ENCODE measurements at regions not wholly inside any gene's neighbourhood (a gene's known extent, or its start where the extent isn't known, plus 50 kb on each side); places are given as distances from the start of the nearest gene placed in this dataset.

GRCh38 chr10:8702181-8702580 lies 647.7 kb downstream of the GATA3 start:
- BruUV-seq (replicated peaks), result no TSS peak
- Histone ChIP-seq H2BK120ac (ENCODE audit: low read depth, low read length) (no peak overlapping the region), H3K56ac (ENCODE audit: extremely low read depth, insufficient read depth, low read length) (no peak overlapping the region), H3K18ac (ENCODE audit: low read depth, low read length) (no peak overlapping the region), H3K4me1 (ENCODE audit: control insufficient read depth, insufficient read depth, low read length) (no peaks in the 10 kb centered on the region), H3K79me1 (ENCODE audit: low read depth in 1 of 2, low read length in 2 of 2) (no peaks in the 10 kb centered on the region), H2AK9ac (replicated peaks; ENCODE audit: low read depth, low read length, poor library complexity) (no peak overlapping the region), H3K9me3 (ENCODE audit: control insufficient read depth, insufficient read depth, low read length) (peaks cover 6% of the 10 kb centered on the region), H2BK5ac (ENCODE audit: low read depth, low read length, poor library complexity, severe bottlenecking) (no peak overlapping the region), H3K14ac (replicated peaks; ENCODE audit: low read depth, low read length) (no peak overlapping the region), H2BK15ac (ENCODE audit: low read depth, low read length) (no peak overlapping the region), H3K4ac (ENCODE audit: low read depth, low read length) (no peak overlapping the region), H3K9me1 (ENCODE audit: insufficient read depth, low read length) (no peaks in the 10 kb centered on the region), H3K27ac (ENCODE audit: insufficient read depth, low read length) (no peak overlapping the region), H3K9ac (ENCODE audit: low read depth, low read length) (no peak overlapping the region), H3K4me2 (ENCODE audit: low read depth, low read length) (no peak overlapping the region), H3K36me3 (ENCODE audit: control insufficient read depth, insufficient read depth, low read length) (no peaks in the 10 kb centered on the region), H3K23ac (ENCODE audit: low read depth, low read length) (no peak overlapping the region), H4K91ac (ENCODE audit: insufficient read depth, low read depth, low read length) (no peak overlapping the region), H4K20me1 (ENCODE audit: insufficient read depth, low read length) (no peaks in the 10 kb centered on the region), H4K5ac (ENCODE audit: low read depth, low read length) (no peak overlapping the region), H2BK20ac (ENCODE audit: low read depth, low read length) (no peak overlapping the region), H2AK5ac (ENCODE audit: low read depth, low read length) (no peak overlapping the region), H2AFZ (replicated peaks; ENCODE audit: low read length, poor library complexity) (no peak overlapping the region), H3K4me3 (ENCODE audit: insufficient read depth, low read depth, low read length) (no peak overlapping the region), H3K27me3 (ENCODE audit: control insufficient read depth, insufficient read depth, low read length) (no peaks in the 10 kb centered on the region), H4K8ac (ENCODE audit: low read depth in 2 of 2, low read length in 2 of 2) (no peak overlapping the region)
- CTCF ChIA-PET, result no interaction called here
- POLR2A ChIA-PET (ENCODE audit: unreplicated experiment), result no interaction called here
- WGBS, 2 experiments (ENCODE audit: extremely low coverage in 2 of 2, insufficient read length in 1 of 2), result no CpG with 5 or more reads among the region's 4 CpGs
- intact Hi-C loops (cut with micrococcal nuclease) (no loop called here), dilution Hi-C loops (cut with HindIII; ENCODE audit: low sequenced_read_pairs, unreplicated experiment) (no loop called here), in situ Hi-C loops (cut with MboI; ENCODE audit: low sequenced_read_pairs) (no loop called here)
- ATAC-seq (ENCODE audit: low read depth) (no peak), DNase-seq (no peak)
- TF ChIP-seq SMC3 (IDR thresholded peaks at IDR 0.05; ENCODE audit: low read depth, low read length), result no peak
- TF ChIP-seq CEBPB (IDR thresholded peaks at IDR 0.05; ENCODE audit: low read depth, low read length), result no peak
- no peak for TF ChIP-seq BHLHE40 (IDR thresholded peaks at IDR 0.05; ENCODE audit: low read depth, low read length)
- TF ChIP-seq MXI1 (IDR thresholded peaks at IDR 0.05; ENCODE audit: borderline replicate concordance, low read depth, low read length), result no peak
- TF ChIP-seq NFE2L2 (IDR thresholded peaks at IDR 0.05; ENCODE audit: low read depth, low read length), result no peak
- TF ChIP-seq RAD21 (IDR thresholded peaks at IDR 0.05; ENCODE audit: low read length), result no peak
- no peak for TF ChIP-seq FOS (IDR thresholded peaks at IDR 0.05; ENCODE audit: low read depth, low read length)
- no peak for TF ChIP-seq CTCF (conservative IDR thresholded peaks at IDR 0.05; ENCODE audit: low read depth, low read length)
- TF ChIP-seq, protein P1, sequence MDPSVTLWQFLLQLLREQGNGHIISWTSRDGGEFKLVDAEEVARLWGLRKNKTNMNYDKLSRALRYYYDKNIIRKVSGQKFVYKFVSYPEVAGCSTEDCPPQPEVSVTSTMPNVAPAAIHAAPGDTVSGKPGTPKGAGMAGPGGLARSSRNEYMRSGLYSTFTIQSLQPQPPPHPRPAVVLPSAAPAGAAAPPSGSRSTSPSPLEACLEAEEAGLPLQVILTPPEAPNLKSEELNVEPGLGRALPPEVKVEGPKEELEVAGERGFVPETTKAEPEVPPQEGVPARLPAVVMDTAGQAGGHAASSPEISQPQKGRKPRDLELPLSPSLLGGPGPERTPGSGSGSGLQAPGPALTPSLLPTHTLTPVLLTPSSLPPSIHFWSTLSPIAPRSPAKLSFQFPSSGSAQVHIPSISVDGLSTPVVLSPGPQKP (IDR thresholded peaks at IDR 0.05; ENCODE audit: borderline replicate concordance, low read depth, low read length), result no peak

Measured in IMR-90 (cell line).